NCI-H146 treated with DMSO at 0.1 percent for 48 hours (cell line): ENCODE measurements at regions not wholly inside any gene's neighbourhood (a gene's known extent, or its start where the extent isn't known, plus 50 kb on each side); places are given as distances from the start of the nearest gene placed in this dataset.

Source experiments
- DNase-seq: peaks from one replicate; lab custom pipeline; 2025; ENCODE audit not compliant: unreplicated experiment; lab: John Stamatoyannopoulos, UW

GRCh38 chr16:85463672-85464382, 149.3 kb upstream of the GSE1 start:
- no peak for DNase-seq

- DNase-seq = no peak
Measured at GRCh38 chr16:85464383-85465305, 148.5 kb upstream of the GSE1 start.

GRCh38 chr16:85465328-85466303, 147.5 kb upstream of the GSE1 start:
- peak; percentile 22 for DNase-seq

- no peak for DNase-seq
Measured at GRCh38 chr16:85466304-85466700, 146.8 kb upstream of the GSE1 start.

- no peak for DNase-seq
Measured at GRCh38 chr16:85466989-85467388, 146.1 kb upstream of the GSE1 start.

GRCh38 chr16:85469929-85470590, 143.1 kb upstream of the GSE1 start:
- DNase-seq = no peak

GRCh38 chr16:85470873-85471272, 142.2 kb upstream of the GSE1 start:
- no peak for DNase-seq

- DNase-seq = no peak
Measured at GRCh38 chr16:85471469-85472431, 141.4 kb upstream of the GSE1 start.

GRCh38 chr16:85472514-85472913, 140.6 kb upstream of the GSE1 start:
- DNase-seq = no peak

- no peak for DNase-seq
Measured at GRCh38 chr16:85473323-85473722, 139.8 kb upstream of the GSE1 start.

GRCh38 chr16:85473909-85474620, 139.1 kb upstream of the GSE1 start:
- DNase-seq = no peak

GRCh38 chr16:85474621-85475217, 138.4 kb upstream of the GSE1 start:
- no peak for DNase-seq

- DNase-seq = no peak
Measured at GRCh38 chr16:85475233-85475632, 137.9 kb upstream of the GSE1 start.

GRCh38 chr16:85475691-85476300, 137.3 kb upstream of the GSE1 start:
- DNase-seq = no peak

- no peak for DNase-seq
Measured at GRCh38 chr16:85476389-85476788, 136.7 kb upstream of the GSE1 start.

- no peak for DNase-seq
Measured at GRCh38 chr16:85477801-85478363, 135.2 kb upstream of the GSE1 start.

- no peak for DNase-seq
Measured at GRCh38 chr16:85479972-85480726, 133.0 kb upstream of the GSE1 start.
